Liver (tissue), 3 donors: ENCODE measurements at regions not wholly inside any gene's neighbourhood (a gene's known extent, or its start where the extent isn't known, plus 50 kb on each side); places are given as distances from the start of the nearest gene placed in this dataset.

Source experiments
- EGR1 ChIP-seq, 2 donors: IDR thresholded peaks; 2 replicates each; pipeline ENCODE4 v1.6.1; 2016 to 2018; ENCODE audit warnings: antibody characterized with exemption in 2 of 2, low read depth in 2 of 2
- FOXA1 ChIP-seq: IDR thresholded peaks from 2 replicates; pipeline ENCODE4 v1.6.1; 2016; ENCODE audit warnings: antibody characterized with exemption
- FOXA2 ChIP-seq: IDR thresholded peaks from 2 replicates; pipeline ENCODE4 v1.6.1; 2016; ENCODE audit warnings: antibody characterized with exemption
- GABPA ChIP-seq, 2 donors: IDR thresholded peaks in 1 of 2; conservative IDR thresholded peaks in 1 of 2; 2 replicates each; pipeline ENCODE4 v1.6.1; 2016; ENCODE audit warnings: antibody characterized with exemption in 2 of 2, mild to moderate bottlenecking in 1 of 2, moderate library complexity in 1 of 2
- HNF4G ChIP-seq: IDR thresholded peaks from 2 replicates; pipeline ENCODE4 v1.6.1; 2016; ENCODE audit warnings: antibody characterized with exemption
- RAD21 ChIP-seq, 2 donors: IDR thresholded peaks; 2 replicates each; pipeline ENCODE4 v1.6.1; 2016; ENCODE audit warnings: antibody characterized with exemption in 2 of 2, mild to moderate bottlenecking in 2 of 2
- TAF1 ChIP-seq: conservative IDR thresholded peaks from 2 replicates; pipeline ENCODE4 v1.6.1; 2016; ENCODE audit warnings: antibody characterized with exemption, mild to moderate bottlenecking
- YY1 ChIP-seq: IDR thresholded peaks from 2 replicates; pipeline ENCODE4 v1.6.1; 2016; ENCODE audit warnings: antibody characterized with exemption, mild to moderate bottlenecking
- TF ChIP-seq, protein P1 (sequence below): IDR thresholded peaks from 2 replicates; pipeline ENCODE4 v1.6.1; 2016; ENCODE audit warnings: antibody characterized with exemption
- TF ChIP-seq, protein P2 (sequence below): fragments of 150-350 bp; IDR thresholded peaks from 2 replicates; pipeline ENCODE4 v1.5.1; 2017; ENCODE audit warnings: improper control_type of control experiment, low read depth, low read length; ENCODE audit not compliant: missing input control
- TF ChIP-seq, protein P3 (sequence below): IDR thresholded peaks from 2 replicates; pipeline ENCODE4 v1.6.1; 2016; ENCODE audit warnings: antibody characterized with exemption
- TF ChIP-seq, protein P4 (sequence below): IDR thresholded peaks from 2 replicates; pipeline ENCODE4 v1.6.1; 2016; ENCODE audit warnings: antibody characterized with exemption, mild to moderate bottlenecking
- donor health status: healthy.
- donor health status: healthy.

DNA sequence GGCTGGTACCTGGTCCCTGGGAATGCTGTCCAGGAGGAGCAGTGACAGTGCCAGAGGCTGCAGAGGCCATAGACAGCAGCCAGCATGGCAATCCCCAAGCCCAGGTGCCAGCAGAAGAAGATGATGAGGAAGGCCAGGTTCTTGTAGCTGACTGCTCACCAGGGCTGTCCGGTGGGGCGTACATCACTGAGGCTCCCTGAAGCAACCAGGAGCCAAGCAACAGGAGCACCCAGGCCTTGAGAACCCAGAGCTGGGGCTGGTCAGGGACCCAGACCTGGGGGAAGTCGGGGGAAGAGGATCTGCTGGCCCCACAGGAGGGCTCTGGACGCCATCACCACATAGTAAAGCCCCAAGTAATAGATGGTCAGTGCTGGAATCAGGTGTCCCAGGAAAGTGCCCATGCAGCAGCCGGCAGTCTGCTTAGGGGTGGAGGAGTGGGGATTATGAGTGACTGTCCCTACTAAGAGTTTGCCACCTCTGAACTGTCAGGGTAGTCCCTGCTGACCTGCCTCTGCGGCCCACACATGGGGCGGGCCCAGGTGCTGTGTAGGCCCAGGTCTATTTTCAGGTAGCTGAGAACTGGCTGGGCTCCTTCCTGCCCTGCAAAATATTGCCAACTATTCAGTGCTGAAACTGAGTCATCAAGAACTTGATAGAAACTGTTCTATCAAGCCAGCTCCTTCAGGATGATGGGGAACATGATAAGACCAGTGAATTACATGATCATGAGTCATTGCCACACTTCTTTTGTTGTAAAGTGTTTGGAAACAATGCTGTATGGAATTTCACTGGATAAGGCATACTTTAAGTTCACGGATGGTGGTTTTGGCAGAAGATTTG lies 68.7 kb downstream of the CHRD start:
- TF ChIP-seq, protein P1, sequence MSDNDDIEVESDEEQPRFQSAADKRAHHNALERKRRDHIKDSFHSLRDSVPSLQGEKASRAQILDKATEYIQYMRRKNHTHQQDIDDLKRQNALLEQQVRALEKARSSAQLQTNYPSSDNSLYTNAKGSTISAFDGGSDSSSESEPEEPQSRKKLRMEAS = no peak
- TF ChIP-seq, protein P2, sequence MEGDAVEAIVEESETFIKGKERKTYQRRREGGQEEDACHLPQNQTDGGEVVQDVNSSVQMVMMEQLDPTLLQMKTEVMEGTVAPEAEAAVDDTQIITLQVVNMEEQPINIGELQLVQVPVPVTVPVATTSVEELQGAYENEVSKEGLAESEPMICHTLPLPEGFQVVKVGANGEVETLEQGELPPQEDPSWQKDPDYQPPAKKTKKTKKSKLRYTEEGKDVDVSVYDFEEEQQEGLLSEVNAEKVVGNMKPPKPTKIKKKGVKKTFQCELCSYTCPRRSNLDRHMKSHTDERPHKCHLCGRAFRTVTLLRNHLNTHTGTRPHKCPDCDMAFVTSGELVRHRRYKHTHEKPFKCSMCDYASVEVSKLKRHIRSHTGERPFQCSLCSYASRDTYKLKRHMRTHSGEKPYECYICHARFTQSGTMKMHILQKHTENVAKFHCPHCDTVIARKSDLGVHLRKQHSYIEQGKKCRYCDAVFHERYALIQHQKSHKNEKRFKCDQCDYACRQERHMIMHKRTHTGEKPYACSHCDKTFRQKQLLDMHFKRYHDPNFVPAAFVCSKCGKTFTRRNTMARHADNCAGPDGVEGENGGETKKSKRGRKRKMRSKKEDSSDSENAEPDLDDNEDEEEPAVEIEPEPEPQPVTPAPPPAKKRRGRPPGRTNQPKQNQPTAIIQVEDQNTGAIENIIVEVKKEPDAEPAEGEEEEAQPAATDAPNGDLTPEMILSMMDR = no peak
- no peak for TF ChIP-seq RAD21 (IDR thresholded peaks at IDR 0.05)
- no peak for TF ChIP-seq FOXA2
- TF ChIP-seq, protein P3, sequence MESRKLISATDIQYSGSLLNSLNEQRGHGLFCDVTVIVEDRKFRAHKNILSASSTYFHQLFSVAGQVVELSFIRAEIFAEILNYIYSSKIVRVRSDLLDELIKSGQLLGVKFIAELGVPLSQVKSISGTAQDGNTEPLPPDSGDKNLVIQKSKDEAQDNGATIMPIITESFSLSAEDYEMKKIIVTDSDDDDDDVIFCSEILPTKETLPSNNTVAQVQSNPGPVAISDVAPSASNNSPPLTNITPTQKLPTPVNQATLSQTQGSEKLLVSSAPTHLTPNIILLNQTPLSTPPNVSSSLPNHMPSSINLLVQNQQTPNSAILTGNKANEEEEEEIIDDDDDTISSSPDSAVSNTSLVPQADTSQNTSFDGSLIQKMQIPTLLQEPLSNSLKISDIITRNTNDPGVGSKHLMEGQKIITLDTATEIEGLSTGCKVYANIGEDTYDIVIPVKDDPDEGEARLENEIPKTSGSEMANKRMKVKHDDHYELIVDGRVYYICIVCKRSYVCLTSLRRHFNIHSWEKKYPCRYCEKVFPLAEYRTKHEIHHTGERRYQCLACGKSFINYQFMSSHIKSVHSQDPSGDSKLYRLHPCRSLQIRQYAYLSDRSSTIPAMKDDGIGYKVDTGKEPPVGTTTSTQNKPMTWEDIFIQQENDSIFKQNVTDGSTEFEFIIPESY = no peak
- no peak for TF ChIP-seq HNF4G
- TF ChIP-seq GABPA (IDR thresholded peaks at IDR 0.05 in 1 of 2, conservative IDR thresholded peaks at IDR 0.05 in 1 of 2) = no peak
- TF ChIP-seq YY1 = no peak
- TF ChIP-seq, protein P4, sequence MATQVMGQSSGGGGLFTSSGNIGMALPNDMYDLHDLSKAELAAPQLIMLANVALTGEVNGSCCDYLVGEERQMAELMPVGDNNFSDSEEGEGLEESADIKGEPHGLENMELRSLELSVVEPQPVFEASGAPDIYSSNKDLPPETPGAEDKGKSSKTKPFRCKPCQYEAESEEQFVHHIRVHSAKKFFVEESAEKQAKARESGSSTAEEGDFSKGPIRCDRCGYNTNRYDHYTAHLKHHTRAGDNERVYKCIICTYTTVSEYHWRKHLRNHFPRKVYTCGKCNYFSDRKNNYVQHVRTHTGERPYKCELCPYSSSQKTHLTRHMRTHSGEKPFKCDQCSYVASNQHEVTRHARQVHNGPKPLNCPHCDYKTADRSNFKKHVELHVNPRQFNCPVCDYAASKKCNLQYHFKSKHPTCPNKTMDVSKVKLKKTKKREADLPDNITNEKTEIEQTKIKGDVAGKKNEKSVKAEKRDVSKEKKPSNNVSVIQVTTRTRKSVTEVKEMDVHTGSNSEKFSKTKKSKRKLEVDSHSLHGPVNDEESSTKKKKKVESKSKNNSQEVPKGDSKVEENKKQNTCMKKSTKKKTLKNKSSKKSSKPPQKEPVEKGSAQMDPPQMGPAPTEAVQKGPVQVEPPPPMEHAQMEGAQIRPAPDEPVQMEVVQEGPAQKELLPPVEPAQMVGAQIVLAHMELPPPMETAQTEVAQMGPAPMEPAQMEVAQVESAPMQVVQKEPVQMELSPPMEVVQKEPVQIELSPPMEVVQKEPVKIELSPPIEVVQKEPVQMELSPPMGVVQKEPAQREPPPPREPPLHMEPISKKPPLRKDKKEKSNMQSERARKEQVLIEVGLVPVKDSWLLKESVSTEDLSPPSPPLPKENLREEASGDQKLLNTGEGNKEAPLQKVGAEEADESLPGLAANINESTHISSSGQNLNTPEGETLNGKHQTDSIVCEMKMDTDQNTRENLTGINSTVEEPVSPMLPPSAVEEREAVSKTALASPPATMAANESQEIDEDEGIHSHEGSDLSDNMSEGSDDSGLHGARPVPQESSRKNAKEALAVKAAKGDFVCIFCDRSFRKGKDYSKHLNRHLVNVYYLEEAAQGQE = no peak
- no peak for TF ChIP-seq FOXA1
- no peak for TF ChIP-seq EGR1 (IDR thresholded peaks at IDR 0.05; ENCODE audit: low read depth in 2 of 2)
- no peak for TF ChIP-seq TAF1
